ENCODE measurements at regions not wholly inside any gene's neighbourhood (a gene's known extent, or its start where the extent isn't known, plus 50 kb on each side); places are given as distances from the start of the nearest gene placed in this dataset.

GRCh38 chr10:35795131-35795824 is 153.2 kb upstream of the FZD8 start:
- TF ChIP-seq POLR2AphosphoS5 (IDR thresholded peaks at IDR 0.05): no peak
- TF ChIP-seq EP300 (IDR thresholded peaks at IDR 0.05): no peak
- TF ChIP-seq POLR2A (IDR thresholded peaks at IDR 0.05): no peak
- TF ChIP-seq CTCF (IDR thresholded peaks at IDR 0.05): no peak
- no peak overlapping the region for H3K4me3 ChIP-seq
- no peak overlapping the region for H3K27ac ChIP-seq
- no peaks in the 10 kb centered on the region for H3K4me1 ChIP-seq
- DNase-seq (ENCODE audit: low spot score in 2 of 2): no peak
- 69% methylated on average over 13 of the region's 13 CpGs for WGBS
- no peaks in the 10 kb centered on the region for H3K9me3 ChIP-seq
- no peaks in the 10 kb centered on the region for H3K27me3 ChIP-seq
- no peaks in the 10 kb centered on the region for H3K36me3 ChIP-seq

GRCh38 chr10:35794703-35795102 is 152.6 kb upstream of the FZD8 start:
- H3K4me3 ChIP-seq: no peak overlapping the region
- H3K9me3 ChIP-seq: no peaks in the 10 kb centered on the region
- H3K27me3 ChIP-seq: no peaks in the 10 kb centered on the region
- no peak overlapping the region for H3K27ac ChIP-seq
- DNase-seq (ENCODE audit: low spot score in 2 of 2): no peak
- no peaks in the 10 kb centered on the region for H3K4me1 ChIP-seq
- WGBS: 93% methylated on average over 9 of the region's 12 CpGs
- TF ChIP-seq CTCF (IDR thresholded peaks at IDR 0.05) (no peak), POLR2AphosphoS5 (IDR thresholded peaks at IDR 0.05) (no peak), EP300 (IDR thresholded peaks at IDR 0.05) (no peak), POLR2A (IDR thresholded peaks at IDR 0.05) (no peak)
- H3K36me3 ChIP-seq: no peaks in the 10 kb centered on the region

- TF ChIP-seq CTCF (IDR thresholded peaks at IDR 0.05) (no peak), POLR2AphosphoS5 (IDR thresholded peaks at IDR 0.05) (no peak), POLR2A (IDR thresholded peaks at IDR 0.05) (no peak), EP300 (IDR thresholded peaks at IDR 0.05) (no peak)
- DNase-seq (ENCODE audit: low spot score in 2 of 2): no peak
- Histone ChIP-seq H3K4me1 (no peaks in the 10 kb centered on the region), H3K27ac (no peak overlapping the region), H3K27me3 (no peaks in the 10 kb centered on the region), H3K9me3 (no peaks in the 10 kb centered on the region), H3K4me3 (no peak overlapping the region), H3K36me3 (no peaks in the 10 kb centered on the region)
- WGBS: 90% methylated on average over 7 of the region's 7 CpGs
These were observed 150.2 kb upstream of the FZD8 start for GRCh38 chr10:35792291-35792690.

GRCh38 chr10:35789996-35790395 is 147.9 kb upstream of the FZD8 start:
- H3K36me3 ChIP-seq: no peaks in the 10 kb centered on the region
- H3K27me3 ChIP-seq: no peaks in the 10 kb centered on the region
- no peak overlapping the region for H3K27ac ChIP-seq
- WGBS: 57% methylated on average over 7 of the region's 7 CpGs
- H3K4me3 ChIP-seq: no peak overlapping the region
- no peaks in the 10 kb centered on the region for H3K9me3 ChIP-seq
- TF ChIP-seq EP300 (IDR thresholded peaks at IDR 0.05): no peak
- TF ChIP-seq POLR2AphosphoS5 (IDR thresholded peaks at IDR 0.05): no peak
- TF ChIP-seq CTCF (IDR thresholded peaks at IDR 0.05): no peak
- TF ChIP-seq POLR2A (IDR thresholded peaks at IDR 0.05): no peak
- DNase-seq (ENCODE audit: low spot score in 2 of 2): no peak
- H3K4me1 ChIP-seq: no peaks in the 10 kb centered on the region

GRCh38 chr10:35784751-35785150 is 142.7 kb upstream of the FZD8 start:
- H3K27ac ChIP-seq: no peak overlapping the region
- H3K9me3 ChIP-seq: no peaks in the 10 kb centered on the region
- no peaks in the 10 kb centered on the region for H3K36me3 ChIP-seq
- WGBS: 73% methylated on average over 5 of the region's 5 CpGs
- no peak for TF ChIP-seq POLR2A (IDR thresholded peaks at IDR 0.05)
- TF ChIP-seq EP300 (IDR thresholded peaks at IDR 0.05): no peak
- no peak for TF ChIP-seq CTCF (IDR thresholded peaks at IDR 0.05)
- no peak for TF ChIP-seq POLR2AphosphoS5 (IDR thresholded peaks at IDR 0.05)
- peaks cover 8% of the 10 kb centered on the region for H3K4me1 ChIP-seq
- no peak for DNase-seq (ENCODE audit: low spot score in 2 of 2)
- no peak overlapping the region for H3K4me3 ChIP-seq
- H3K27me3 ChIP-seq: no peaks in the 10 kb centered on the region
